NCI-H1436 treated with DMSO at 0.1 percent for 48 hours (cell line): ENCODE measurements at regions not wholly inside any gene's neighbourhood (a gene's known extent, or its start where the extent isn't known, plus 50 kb on each side); places are given as distances from the start of the nearest gene placed in this dataset.
A peak's percentile ranks its signal among the peaks of the same experiment; 100 is the strongest.

Experiments
- DNase-seq: peaks from one replicate; lab custom pipeline; 2025; lab: John Stamatoyannopoulos, UW

GRCh38 chr6:2502998-2503674, 247.6 kb downstream of the MYLK4 start:
- no peak for DNase-seq

GRCh38 chr6:2502096-2502997, 248.4 kb downstream of the MYLK4 start:
- no peak for DNase-seq

GRCh38 chr6:2497922-2498623, 252.6 kb downstream of the MYLK4 start:
- DNase-seq, result peak; percentile 12

- no peak for DNase-seq
Observed at GRCh38 chr6:2496291-2496690, 250.9 kb upstream of the GMDS start.

GRCh38 chr6:2492686-2493523, 247.5 kb upstream of the GMDS start:
- DNase-seq, result no peak

GRCh38 chr6:2491137-2491536, 245.7 kb upstream of the GMDS start:
- DNase-seq, result no peak

GRCh38 chr6:2488578-2488977, 243.2 kb upstream of the GMDS start:
- DNase-seq, result no peak

GRCh38 chr6:2485116-2485515, 239.7 kb upstream of the GMDS start:
- no peak for DNase-seq

GRCh38 chr6:2482773-2483172, 237.4 kb upstream of the GMDS start:
- no peak for DNase-seq

GRCh38 chr6:2481307-2481706, 235.9 kb upstream of the GMDS start:
- DNase-seq, result no peak

GRCh38 chr6:2480267-2480966, 235.0 kb upstream of the GMDS start:
- DNase-seq, result no peak

- DNase-seq, result no peak
Observed at GRCh38 chr6:2478200-2478599, 232.8 kb upstream of the GMDS start.

- no peak for DNase-seq
Observed at GRCh38 chr6:2477666-2478065, 232.3 kb upstream of the GMDS start.

- no peak for DNase-seq
Observed at GRCh38 chr6:2477250-2477649, 231.8 kb upstream of the GMDS start.

GRCh38 chr6:2476376-2476775, 231.0 kb upstream of the GMDS start:
- DNase-seq, result no peak

GRCh38 chr6:2471472-2471871, 226.1 kb upstream of the GMDS start:
- DNase-seq, result no peak

- DNase-seq, result no peak
Observed at GRCh38 chr6:2469428-2469827, 224.0 kb upstream of the GMDS start.

GRCh38 chr6:2468601-2468955, 223.2 kb upstream of the GMDS start:
- DNase-seq, result no peak

GRCh38 chr6:2467929-2468600, 222.7 kb upstream of the GMDS start:
- no peak for DNase-seq

- DNase-seq, result no peak
Observed at GRCh38 chr6:2465336-2465735, 219.9 kb upstream of the GMDS start.

- no peak for DNase-seq
Observed at GRCh38 chr6:2464641-2465040, 219.2 kb upstream of the GMDS start.
